Cardiac septum (tissue), 1 donor: ENCODE measurements at regions not wholly inside any gene's neighbourhood (a gene's known extent, or its start where the extent isn't known, plus 50 kb on each side); places are given as distances from the start of the nearest gene placed in this dataset.

Experiments used
- DNase-seq: peaks from one replicate; pipeline ENCODE4 v3.0.0-alpha.2; 2020; ENCODE audit warnings: low spot score
- intact Hi-C: fragments of 100-400 bp; cut with DNase I; formaldehyde crosslinking; loops from one replicate; pipeline ENCODE4 v1.14.0; 2022
- donor health status: DM: no; HTN: no; CAD: no.

- no peak for DNase-seq
- intact Hi-C loops = no loop called here
Observed at GRCh38 chr11:23944923-23945322, 551.9 kb upstream of the LUZP2 start.

DNA sequence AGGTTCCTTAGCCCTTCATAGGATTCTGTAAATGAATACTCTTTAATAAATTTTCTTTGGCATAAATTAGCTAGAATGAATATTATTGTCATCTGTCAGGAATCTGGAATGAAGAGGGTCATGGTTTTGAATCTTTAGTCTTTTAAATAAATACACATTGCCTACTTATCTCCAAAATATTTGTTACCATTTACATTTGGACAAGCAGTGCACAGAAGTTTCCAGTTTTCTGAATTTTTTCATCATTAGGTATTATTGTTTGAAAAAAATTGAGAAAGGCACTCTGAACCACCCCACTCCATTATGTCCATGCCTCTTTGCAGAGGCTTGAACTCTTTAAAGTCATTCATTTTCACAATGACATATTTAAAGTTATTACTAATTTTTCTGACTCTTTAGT, 549.0 kb upstream of the LUZP2 start:
- DNase-seq = no peak
- intact Hi-C loops = no loop called here

DNA sequence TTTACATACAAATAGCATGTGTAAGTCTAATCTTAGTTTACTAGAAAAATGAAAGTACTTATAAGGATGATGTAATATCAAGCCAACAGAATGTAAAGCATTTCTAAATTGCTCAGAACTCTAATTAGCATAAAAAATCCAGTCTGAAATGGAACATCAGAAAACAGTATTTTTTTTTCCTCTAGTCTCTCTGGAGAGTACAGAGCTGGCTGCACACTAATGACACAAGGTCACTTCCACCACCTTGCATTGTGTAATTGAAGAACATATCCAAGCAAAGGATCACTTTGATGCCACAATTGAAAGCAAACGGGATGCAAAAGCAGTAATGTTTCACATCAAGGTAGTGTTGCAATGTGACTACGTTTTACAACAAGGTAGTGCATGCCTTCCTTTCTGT, 548.0 kb upstream of the LUZP2 start:
- DNase-seq = no peak

DNA sequence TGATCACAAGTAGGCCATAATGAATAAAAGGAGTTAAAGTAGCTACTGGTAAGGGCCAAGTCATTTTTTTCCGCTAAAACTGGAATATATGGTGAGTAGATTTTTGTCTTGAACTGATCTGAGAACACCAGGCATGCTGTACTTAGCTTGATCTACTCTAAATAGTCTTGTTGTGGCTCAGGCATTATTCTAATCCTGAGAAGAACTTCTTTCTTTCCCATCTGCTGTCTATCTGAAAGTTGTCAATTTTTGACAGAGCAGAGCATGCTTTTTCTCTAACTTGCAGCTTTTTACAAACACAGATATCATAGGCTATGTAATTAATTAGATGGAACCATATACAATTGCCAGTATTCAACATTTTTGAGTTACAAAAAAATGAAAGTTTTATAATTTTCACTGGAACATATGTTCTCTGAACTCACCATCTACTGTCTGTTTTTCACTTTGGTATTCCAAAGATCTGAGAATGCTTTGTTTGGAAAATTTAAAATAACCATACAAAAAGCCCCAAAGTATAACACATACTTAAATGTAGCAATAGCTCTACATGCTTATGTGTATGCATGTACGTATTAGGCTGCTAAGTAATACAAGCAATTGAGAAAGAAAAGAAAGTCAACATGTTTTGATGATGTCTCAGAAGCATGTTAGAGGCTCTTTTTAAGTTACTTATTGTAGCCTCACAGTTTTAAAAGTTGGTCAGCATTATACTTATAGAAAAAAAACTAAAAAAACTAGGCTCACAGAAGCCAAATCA, 542.7 kb upstream of the LUZP2 start:
- intact Hi-C loops = no loop called here
- no peak for DNase-seq

More for the DNA sequence above, 548.0 kb upstream of the LUZP2 start:
- intact Hi-C loops = no loop called here

- intact Hi-C loops = no loop called here
- no peak for DNase-seq
Observed at GRCh38 chr11:23954730-23955129, 542.1 kb upstream of the LUZP2 start.

DNA sequence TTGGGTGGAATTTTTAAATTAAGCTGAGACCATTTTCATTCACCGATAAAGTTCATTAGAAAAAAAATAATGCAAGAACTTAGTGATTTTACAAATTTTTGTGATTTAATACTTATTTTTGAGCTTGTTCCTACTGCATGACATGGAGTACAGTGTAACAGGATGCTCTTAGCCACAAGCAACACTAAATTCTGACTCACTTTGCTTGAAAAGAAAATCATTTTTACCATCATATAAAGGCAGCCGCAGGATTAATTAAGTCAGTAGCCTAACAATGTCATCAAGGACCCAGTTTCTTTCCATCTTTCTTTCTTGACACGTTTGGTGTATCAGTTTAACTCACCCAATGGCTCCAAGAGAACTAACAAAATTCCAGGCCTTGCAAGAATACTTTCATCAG, 540.3 kb upstream of the LUZP2 start:
- intact Hi-C loops = no loop called here
- DNase-seq = no peak

DNA sequence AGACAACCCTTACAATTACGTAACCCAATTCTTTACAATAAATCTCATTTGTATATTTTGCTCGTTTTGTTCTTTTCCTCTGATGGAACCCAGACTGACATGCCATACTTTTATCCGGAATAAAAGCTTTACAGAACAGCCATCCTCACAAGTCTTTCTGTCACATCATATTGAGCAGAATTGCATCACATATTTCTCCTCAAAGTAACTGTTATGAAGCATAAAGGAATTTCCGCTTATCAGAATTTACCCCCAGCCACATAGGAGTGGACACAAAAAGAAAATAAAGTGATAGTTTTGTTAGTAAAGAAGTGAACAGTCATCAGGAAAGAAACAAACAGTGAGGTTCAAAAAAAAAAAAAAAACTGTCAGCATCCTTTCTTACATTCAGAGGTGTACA, 539.5 kb upstream of the LUZP2 start:
- intact Hi-C loops = no loop called here
- DNase-seq = no peak

DNA sequence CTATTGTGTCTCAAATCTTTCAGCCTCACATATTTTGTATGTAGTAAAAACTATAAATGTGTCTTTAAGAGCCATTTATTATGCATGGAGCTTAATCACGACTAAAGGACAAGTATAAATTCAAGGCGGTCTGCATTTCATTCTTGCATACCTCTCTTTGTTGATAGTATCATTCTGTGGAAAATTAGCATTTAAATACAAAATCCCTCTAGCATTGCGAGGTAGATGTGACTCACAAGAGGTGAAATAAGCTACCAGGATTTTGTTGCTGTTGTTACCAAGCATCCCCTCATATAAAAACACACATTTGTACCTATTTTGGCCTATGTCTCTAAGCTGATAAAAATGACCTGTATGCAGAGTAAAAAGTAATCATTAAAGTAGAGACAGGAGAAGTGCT, 537.4 kb upstream of the LUZP2 start:
- DNase-seq = no peak
- intact Hi-C loops = no loop called here

DNA sequence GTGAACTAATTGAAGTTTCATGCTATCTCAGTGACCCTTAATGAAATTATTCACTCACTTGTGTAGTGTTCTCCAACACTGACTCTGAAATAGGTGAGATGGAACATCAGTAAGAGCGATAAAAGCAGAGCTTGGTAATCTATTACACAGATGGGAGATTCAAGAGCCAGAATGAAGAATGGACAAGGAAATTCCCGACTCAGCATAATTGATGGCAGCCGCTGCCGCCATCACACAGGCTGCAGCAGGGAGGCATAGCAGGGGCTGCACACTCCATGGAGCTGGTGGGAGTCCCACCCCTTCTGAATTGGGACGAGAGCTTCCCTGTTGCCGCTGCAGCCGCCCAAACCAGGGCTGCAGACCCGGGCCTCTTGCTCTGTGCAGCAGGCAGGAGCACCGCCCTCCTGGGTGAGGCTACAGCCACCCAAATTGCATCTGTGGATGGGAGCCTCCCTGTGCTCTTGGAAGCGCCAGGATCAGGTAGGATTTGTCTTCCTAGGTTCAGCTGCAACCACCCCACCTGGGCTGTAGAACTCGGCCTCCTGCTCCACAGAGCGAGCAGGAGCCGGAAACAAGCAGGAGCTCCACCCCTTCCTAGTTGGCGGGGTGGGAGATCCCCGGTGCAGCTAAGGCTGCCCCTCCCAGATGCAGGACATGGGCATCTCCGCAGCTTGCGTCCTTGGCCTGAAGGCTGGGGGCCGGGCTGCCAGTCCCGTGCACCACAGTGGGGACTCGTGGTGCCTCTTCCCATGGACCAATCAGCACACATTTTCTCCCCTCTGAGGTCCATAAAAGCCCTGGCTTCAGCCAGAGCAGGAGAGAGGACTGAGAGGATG, 535.1 kb upstream of the LUZP2 start:
- intact Hi-C loops = no loop called here
- DNase-seq = no peak

DNA sequence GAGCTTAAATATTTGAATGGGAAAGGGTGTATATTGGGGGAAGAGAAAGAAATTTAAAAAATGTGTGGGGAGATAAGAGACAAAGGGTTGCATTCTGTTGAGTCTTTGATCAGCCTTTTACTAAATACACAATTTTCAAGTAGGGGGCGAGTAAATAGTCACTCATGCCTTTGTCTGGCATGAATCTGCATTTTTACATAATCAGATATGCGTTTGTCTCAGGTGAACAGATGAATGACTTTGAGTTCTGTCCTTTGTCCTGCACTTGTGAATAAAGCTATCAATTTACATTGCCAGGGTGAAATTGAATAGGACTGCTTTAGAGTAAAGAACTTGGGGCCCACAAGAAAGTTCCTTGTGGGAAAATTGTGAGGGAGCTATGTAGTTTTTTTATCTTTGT, 523.6 kb upstream of the LUZP2 start:
- DNase-seq = no peak
- intact Hi-C loops = no loop called here

GRCh38 chr11:23974051-23974450, 522.8 kb upstream of the LUZP2 start:
- intact Hi-C loops = no loop called here
- DNase-seq = no peak

DNA sequence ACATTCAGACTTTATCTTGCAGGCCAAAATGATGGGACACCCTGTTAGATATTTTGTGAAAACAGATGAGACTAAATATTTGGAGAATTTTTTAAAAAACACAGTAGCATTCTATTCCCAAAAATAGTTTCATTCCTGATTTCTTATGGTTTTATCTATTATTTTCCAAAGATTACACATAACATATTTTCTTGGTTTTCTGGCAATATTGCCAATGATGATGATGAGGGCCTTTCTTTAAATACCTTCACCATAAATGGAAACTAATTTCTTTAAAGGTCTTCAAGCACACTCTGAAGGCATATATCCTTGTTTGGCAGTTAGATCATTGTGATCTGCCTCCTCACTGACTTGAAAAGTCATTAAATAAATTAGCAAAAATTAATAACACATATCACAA, 522.3 kb upstream of the LUZP2 start:
- intact Hi-C loops = no loop called here
- DNase-seq = no peak

DNA sequence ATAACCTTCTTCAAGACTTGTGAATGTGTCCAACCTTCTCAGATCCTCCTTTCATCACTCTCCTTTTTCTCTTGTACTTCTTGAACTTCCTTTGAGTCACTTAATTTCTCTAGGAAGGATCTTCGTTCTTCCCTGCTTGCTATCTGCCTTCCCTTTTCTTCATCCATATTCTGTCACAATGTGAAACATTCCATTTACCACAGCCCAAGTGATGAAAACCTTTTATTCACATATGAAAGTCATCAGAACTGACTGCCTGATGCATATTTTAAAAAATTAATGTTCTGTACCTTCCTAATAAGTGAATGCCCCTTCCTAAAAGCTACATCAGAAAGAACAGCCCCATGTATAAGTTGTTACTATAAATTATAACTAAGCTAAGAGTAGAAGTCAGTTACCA, 520.4 kb upstream of the LUZP2 start:
- intact Hi-C loops = no loop called here
- DNase-seq = no peak

- no peak for DNase-seq
- intact Hi-C loops = no loop called here
Observed at GRCh38 chr11:23976841-23977271, 520.0 kb upstream of the LUZP2 start.

- no peak for DNase-seq
- intact Hi-C loops = no loop called here
Observed at GRCh38 chr11:23988381-23989006, 508.4 kb upstream of the LUZP2 start.

DNA sequence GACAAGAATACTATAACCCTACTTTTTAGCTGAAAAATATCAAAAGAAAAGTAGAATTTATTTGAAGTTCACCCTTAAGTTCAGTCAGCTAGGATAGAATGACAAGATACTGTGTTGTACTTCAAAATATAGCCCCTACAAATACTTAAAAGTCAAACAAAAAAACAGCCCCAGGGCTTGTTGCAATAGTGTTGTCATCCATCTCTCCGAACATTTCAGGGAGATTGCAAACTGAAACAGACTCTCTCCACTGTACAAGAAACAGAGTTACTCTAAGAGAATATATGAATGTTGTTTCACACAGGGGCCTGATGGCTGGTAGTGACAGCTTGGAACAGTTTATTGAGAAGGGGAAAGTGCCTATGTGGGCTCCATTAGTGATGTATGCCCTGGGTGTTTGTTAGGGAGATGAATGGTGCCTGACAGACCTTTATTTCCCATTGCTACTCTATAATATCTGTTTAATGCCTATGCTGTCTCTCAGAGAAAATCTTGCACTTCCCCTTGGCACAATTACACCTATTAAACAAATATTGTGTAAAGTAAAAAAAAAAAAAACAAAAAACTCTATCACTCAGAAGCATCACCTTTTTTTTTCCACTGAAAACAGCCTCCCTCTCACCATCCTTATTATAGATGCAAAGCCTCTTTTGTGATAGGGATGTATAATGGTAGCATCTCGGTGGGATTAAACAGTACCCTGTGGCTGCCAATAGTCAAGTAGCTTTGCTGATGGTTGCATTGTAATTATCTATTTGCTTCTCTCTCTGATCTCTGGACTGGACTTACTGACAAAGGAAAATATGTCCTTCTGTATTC, 506.3 kb upstream of the LUZP2 start:
- intact Hi-C loops = no loop called here
- DNase-seq = no peak

DNA sequence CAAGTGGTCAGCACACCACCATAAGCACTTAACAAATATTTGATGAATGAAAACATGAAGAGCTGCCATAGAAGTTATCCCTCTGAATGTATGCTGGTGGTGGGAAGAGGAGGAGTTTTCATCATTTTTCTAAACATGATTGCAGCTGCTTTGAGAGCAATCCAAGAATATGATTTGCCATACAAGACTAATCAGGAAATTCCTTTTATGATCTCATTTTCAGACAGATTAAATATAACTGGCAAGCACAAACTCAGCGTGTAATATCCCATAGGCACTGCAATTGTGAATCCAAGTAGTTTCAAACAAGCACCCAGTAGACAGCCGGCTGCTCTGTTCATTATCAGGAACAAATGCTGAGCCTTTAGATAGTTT, 505.7 kb upstream of the LUZP2 start:
- intact Hi-C loops = no loop called here
- no peak for DNase-seq

- no peak for DNase-seq
- intact Hi-C loops = no loop called here
Observed at GRCh38 chr11:23995891-23996290, 501.0 kb upstream of the LUZP2 start.

- intact Hi-C loops = no loop called here
- no peak for DNase-seq
Observed at GRCh38 chr11:23997356-23997755, 499.5 kb upstream of the LUZP2 start.
